ENCODE measurements at regions not wholly inside any gene's neighbourhood (a gene's known extent, or its start where the extent isn't known, plus 50 kb on each side); places are given as distances from the start of the nearest gene placed in this dataset.
"Not testable (repeated sequence)": the region's sequence is repeated elsewhere in the genome, so short reads cannot be mapped to it uniquely, and the experiment has no call there.

DNA sequence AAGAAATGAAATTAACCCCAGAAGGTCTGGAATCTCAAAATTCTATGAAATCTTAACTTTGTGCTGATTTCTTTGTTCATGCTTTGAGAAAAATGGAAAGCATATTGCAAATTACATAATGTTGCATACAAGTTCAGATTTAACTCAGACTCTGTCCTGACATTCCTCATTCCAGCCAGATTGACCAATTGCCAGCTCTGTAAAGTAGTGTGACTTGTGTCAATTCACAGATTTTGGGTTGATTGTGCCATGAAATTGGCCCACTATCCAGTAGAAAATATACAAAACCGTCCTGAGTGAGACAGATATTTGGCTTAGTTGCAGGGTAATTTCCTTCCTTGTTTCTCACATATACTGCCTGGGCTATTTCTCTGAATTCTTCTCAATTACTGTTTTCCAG, 1312.6 kb downstream of the ROBO1 start:
- DNase-seq: no peak

DNA sequence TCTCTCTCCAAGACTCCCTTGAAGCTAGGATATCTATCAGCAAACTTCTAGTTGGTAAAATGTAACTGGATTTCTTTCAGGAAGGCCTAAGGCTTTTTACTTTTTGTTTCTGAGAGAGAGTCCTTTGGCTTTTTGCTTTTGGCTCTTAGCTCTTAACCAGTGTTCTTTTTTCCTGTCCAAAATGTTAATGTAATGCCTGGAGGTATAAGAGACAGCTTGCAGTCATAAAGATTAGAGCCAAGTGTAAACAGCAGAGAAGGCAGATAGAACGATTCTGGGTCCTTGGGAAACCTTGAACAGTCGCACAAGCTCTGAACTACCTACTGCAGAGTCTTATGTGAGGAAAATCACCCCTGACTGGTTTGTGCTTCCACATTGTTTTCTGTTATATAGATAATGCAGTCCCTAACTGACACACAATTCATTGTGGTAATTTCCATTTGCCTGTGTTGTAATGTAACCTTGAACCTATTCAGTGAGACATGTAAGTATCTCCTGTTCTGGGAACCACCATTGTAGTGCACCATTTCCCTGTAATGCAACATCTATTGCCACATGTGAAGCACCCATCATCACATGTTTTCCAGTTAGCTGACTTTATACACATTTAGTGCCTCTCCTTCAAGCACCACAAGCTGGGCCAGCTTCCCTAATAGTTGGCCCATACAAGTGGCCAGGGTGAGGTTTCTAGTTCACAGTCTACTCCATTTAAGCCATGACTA, 1311.9 kb downstream of the ROBO1 start:
- no peak for DNase-seq

DNA sequence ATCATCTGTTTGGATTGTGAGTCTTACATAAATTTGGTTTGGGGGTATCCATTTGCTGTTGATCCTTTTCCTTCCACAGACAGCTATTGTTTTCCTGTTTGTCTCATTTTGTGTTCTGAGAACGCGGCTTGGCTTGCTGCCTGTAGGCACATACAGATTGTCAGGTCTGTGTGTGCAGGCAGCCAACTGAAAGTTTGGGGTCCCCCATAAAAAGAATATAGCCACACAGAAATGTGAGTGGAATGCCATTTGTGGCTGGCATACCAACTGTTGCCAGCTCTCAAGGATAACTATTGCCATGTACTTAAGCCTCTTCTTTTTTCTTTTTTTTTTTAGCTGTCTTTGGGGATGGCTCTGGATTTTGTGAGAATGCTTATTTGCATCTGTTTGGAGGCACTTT, 1308.0 kb downstream of the ROBO1 start:
- no peak for DNase-seq

DNA sequence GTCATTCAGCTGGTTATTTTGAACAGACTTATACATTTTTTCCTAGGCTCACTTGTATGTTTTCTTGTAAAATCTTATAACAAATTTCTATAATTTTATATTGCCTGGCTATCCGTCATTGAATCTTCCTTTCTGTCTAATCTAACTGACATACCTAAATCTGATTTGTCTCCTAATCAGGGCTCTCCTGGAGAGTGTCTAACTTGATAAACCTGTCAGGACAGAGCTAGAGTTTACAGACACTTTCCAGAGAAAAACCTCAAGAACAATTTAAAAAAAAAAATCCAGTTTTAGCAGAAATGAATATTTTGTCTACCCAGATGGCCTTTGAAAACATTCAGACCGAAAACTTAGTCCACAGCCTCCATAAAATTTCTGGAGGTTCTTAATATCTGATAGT, 1305.8 kb downstream of the ROBO1 start:
- no peak for DNase-seq

DNA sequence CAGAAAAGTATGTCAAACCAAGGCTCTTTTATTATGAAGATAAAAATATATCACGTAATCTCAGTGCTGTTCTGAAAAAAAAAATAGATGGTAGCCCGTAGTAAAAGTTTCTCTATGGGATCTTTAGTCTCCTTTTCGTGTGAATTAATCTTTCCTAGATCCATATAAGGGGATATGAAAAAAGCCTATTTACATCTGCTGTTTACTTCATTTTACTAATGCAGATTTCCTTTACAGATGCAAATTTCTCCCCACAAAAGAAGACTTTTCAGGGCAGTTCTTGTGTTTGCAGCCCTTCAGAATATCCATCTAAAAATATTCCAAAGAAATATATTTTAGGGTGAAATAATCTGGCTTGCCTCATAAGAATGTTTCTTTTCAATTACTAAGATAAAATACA, 1291.7 kb downstream of the ROBO1 start:
- DNase-seq: no peak

DNA sequence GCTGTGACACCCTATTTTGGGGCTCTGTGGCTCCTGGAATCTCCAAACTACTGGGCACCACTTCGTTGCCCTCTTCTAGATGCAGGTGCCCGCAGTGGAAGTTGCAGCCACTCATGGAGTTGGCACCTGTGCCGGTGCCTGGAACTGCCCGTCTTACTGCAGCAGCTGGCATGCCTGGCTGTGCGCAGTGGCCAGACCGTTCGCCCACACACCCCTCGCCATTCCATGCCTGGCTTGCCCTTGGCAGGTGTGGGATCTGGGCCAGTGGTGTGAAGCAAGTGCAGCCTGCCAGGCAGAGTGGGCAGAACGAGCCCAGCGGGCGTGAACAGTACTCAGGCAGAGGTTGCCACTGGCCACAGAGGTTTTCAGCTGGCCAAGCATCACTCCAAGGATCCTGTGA, 1286.7 kb downstream of the ROBO1 start:
- DNase-seq: no peak

DNA sequence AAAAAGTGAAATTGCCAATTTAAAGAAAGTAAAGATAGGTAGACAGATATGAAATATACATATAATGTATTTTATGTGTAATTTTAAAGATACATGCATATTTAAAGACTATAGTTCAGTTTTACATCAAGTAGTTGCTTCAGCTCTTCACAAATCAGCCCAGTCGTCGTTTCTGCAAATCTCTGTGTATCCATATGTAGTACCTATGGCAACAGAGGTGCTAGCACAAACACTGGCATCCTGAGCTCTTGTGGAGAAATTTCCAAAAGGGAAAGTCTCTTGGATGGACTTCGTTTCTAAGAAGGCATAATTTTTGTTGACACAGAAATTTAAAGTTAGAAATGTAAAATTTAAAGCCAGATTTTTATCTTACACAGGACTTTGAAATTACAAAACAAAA, 1284.7 kb downstream of the ROBO1 start:
- no peak for DNase-seq

DNA sequence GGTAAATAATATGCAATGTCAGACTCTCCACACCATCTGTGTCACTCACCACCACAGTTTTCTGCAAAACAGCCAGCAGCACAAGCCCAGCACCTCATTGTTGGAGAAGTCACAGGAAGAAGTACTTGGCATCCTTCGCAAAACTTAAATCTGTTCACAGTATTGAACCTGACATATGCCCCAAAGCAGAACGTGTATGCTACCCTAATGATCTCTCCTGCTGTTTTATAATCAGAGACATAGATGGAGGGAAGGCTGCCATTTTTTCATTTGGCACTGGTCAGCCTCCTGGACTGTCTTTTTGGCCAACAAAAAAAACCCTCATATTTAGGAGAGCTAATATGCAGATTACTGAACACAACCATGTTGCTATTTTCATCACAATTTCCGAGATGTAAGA, 1272.9 kb downstream of the ROBO1 start:
- DNase-seq: no peak

DNA sequence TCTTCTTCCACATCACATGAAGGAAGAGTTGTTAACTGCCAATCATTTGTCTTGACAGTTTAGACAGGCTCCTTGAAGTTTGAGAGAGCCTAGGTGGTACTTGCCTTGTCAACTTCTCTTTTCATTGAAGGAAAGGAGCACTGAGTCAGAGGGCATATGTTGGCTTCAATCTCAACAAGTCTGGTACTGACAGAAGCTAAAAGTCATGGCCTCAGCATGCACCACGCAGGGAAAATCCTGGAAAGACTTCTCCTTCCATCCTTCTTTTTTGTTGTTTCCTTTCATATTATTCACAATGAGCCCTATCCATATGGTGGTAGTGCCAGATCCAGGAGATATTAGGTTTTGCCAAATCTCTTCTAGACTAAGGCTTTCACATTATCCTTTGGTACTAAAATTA, 1272.5 kb downstream of the ROBO1 start:
- DNase-seq: no peak

DNA sequence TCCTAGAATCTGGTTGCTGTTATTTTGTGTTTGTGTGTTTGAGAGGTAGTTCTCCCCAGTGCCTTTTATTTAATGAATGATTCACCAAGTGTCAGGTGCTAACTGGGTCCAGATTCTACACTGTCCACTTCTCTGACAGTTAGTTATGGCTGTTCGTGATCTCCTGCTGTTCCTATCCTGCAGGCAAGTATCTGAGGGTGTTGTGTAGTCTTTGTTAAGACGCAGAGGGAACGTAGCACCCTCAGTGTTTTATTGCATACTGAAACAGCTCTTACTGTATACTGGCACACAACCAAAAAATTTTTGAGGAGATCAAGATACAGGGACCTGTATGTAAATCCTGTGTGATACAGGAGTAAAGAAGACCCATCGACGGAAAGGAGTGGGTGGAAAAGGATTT, 1271.3 kb downstream of the ROBO1 start:
- peak; percentile 34 for DNase-seq

DNA sequence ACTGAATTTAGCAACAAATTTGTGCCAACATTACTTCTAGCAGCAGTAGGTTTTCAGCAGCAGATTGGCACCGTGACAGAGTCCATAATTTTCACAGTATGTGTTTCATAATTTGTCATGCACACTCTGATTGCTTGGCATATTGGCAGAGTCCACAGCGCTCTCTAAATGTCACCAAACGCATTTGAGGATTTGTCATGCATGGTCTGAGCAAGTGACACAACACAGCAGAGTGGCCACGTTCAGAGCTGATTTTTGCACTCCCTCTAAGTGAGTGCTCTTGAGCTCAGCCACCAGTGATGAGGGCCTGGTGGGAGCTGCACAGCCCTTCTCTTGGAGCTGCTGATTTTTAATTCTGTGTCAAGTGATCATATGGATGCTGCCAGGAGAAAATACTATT, 1270.8 kb downstream of the ROBO1 start:
- peak; percentile 64 for DNase-seq

DNA sequence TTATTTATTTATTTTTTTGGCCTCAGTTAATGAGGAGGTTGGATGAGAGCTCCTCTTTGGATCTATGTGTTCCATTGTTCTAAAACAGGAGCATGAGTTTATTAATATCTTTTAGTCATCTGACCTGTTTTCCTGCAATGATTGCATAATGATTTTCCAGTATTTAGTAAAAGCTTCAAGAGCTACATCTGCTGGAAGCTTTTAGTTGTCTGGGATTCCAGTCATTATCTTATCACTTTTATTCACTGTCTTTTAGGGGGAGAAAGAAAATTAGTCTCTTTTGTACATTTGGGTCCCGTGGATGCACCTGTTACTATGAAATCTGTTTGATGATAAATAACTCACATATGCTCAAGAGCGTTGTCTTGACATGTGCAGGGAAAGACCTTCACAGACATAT, 1270.0 kb downstream of the ROBO1 start:
- DNase-seq: peak; percentile 15

DNA sequence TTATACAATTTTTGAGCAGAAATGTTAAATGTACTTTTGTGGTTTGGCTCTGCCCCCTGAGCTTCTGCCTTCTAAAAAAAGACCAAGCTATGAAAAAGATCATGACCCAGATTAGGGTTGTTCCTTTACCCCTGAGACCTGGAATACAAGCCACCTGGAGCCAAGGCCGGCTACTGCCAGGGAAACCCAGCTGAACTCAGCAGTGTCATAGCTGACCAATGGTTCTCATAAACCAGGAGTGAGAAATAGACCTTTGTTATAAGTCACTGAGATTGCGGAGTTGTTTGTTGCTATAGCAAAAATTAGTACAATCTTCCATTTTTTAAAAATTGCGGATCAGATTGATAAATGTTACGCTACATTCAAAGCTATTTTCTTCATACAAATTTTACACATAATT, 1261.7 kb downstream of the ROBO1 start:
- DNase-seq: no peak

DNA sequence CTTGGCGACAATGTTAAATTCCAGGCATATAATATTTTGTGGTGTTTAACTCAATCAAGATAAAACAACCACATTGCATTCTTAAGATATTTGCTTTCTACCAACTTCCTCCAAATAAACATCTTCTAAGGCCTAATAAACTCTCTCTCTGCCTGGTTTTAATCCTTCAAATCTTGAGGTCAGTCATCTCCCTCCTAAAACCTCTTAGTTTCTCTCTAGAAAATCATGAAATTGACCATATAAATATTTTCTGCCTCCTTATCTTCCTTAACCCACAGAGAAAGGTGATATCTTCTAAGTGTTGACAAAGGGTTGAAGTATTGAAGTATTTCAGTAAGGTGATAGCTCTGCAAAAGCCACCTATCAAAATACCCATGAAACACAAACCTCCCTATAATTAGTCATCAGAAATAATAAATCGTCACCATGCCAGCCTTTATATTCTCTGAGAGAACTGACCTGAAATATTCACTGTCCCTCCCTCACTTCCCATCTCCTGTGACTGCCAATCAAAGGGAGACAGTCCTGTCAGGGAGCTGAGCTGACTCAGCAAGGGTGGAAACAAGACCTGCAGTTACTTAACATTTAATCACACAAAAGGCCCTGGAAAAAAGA, 1261.1 kb downstream of the ROBO1 start:
- no peak for DNase-seq

DNA sequence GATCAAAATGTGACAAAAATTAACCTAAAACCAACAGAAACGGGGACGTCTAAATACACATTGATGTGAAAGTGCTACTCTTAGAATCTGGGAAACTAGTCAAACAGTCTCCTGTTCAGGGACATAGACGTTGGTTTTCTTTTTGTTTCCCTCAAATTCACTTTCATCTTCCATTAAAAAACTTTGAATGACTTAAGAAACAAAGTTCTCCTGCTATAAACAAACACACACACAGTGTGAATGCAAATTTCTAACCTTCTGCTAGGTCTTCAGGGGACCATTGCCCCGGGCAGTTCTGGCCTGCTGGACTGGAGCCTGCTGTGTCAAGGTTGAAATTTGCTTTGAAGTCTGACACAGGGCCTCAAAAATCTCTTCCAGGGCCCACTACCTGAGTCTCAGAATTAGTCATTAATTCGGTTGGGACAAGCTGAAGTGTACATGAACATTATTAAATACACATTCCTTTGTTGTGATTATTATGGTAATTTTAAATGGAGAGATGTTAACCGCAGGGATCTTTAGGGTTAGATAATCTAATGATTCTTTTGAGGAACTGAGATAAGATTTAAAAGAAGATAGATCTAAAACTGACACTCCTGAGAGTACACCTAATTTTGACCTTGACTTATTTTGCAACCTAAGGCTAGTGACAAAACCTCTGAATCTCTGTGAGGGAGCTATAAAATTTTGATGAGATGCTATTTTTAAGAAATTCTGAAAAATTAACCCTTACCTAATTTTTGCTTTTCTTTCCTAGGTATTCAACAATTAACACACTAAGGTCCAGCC, 1260.4 kb downstream of the ROBO1 start:
- no peak for DNase-seq

DNA sequence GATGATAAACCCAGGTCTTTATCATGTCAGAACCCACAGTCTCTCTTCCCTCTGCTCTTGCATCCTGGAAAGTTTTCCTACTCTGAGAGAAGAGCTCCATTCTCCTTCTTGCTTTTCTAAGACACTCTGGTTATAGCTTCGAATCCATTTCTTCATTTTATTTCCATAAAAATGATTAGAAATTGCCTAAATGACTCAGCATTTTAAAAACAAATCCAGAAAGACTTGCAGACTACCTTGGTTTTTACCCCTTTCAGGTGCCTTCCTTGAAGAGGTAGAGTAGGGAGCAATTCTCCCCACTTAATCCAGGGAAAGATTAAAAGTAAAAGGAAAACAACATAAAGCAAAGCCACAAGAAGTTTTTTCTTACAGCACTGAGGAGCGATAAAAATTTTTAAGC, 1256.0 kb downstream of the ROBO1 start:
- DNase-seq: no peak

DNA sequence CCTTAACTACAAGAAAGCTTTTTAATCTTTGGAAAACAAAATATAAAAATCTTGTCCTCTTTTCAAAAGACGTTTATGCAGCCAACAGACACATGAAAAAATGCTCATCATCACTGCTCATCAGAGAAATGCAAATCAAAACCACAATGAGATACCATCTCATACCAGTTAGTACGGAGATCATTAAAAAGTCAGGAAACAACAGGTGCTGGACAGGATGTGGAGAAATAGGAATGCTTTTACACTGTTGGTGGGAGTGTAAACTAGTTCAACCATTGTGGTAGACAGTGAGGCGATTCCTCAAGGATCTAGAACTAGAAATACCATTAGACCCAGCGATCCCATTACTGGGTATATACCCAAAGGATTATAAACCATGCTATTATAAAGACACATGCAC, 1255.0 kb downstream of the ROBO1 start:
- not testable (repeated sequence) for DNase-seq

DNA sequence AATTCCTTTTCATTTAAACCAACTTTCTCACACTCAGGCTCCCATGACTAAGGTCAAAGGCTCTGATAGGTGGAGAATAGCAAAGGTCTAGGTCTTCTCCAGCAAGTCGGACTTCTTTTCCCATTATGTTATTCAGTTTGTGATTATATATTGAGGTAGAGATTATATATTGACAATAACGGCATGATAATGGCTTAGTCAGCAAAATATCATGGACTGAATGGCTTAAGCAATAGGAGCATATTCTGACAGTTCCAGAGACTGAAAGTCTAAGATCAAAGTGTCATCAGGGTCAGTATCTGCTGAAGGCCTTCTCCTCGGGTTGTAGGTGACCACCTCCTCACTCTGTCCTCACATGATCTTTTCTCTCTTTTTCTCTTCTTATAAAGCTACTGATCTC, 1251.4 kb downstream of the ROBO1 start:
- no peak for DNase-seq

DNA sequence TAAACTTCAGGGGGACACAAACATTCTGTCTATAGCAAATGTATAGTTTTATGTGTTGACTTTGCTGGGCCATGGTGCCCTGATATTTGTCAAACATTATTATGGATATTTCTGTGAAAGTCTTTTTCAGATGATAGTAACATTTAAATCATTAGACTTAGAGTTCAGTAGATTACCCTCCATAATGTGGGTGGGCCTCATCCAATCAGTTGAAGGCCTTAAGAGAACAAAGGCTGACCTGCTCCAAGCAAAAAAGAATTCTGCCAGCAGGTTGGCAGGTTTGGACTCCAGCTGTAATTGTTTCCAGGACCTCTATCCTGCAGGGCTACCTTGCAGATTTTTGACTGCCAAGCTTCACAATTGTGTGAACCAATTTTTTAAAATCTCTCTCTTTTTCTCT, 1250.9 kb downstream of the ROBO1 start:
- no peak for DNase-seq

DNA sequence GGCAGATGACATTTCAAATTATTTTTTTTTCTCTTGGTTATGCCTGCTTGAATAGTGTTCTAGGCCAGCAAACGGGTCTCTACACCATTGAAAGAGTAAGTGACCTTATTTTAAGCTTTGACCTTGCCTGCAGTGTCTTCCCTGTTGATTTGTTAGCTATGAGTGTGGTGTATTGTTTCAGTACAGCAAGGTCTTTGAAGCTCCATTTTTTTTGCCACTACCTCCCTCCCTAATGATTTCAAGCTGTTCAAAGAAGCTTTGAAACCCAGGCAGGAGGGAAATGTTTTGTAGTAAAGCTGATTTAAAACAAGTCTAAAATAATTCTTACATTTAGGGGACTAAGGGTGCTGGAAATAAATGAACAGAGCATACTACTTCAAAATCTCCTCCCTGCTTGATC, 1249.8 kb downstream of the ROBO1 start:
- DNase-seq: no peak

DNA sequence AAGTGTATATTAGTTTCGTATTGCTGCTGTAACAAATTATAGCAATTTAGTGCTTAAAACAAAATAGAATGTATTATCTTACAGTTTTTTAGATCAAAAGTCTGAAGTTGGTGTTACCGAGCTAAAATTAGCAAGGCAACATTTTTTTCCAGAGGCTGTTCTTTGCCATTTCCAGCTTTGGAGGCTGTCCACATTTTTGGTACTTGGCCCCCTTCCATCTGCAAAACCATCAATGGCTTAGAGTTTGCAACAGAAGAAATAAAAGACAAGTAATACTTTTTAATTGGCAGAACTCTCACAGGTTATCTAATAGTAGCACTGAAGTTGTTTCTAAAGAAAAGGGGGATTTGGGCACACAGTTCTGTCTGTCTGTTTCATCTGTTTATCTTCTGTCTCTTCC, 1248.5 kb downstream of the ROBO1 start:
- no peak for DNase-seq

DNA sequence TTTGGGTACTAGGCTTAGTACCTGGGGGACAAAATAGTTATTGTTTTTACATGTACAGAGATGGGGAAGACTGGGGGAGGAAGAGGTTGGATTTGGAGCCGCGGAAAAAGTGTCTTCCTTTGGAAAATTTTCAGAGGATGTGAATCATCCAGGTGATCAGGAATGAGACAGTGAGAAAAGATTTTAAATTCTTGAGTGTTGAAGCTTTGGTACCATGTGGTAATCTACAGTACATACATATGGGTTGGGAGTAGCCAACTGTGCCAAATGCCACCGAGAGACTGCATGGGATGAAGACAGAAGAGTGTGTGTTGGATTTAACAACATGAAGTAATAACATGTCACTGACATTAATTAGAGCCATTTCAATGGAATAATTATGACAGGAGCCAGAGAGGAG, 1238.2 kb downstream of the ROBO1 start:
- no peak for DNase-seq

DNA sequence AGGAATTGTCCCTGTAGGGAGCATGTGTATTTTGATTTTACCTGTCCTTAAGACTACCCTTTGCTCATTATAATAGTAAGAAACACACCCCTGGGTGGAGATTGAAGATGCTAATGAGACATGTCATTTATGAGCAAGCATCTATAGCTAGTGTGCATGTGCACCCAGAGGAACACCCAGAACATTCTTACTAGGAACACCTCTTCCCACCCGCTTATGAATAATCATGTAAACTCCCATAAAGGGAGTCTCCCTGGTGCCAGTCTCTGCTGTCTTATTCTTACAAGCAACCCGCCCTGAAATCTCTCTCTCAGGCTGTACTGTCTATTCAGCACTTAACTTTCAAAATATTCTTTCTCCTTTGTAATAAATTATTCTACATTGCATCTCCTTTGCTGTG, 1227.3 kb downstream of the ROBO1 start:
- DNase-seq: no peak

DNA sequence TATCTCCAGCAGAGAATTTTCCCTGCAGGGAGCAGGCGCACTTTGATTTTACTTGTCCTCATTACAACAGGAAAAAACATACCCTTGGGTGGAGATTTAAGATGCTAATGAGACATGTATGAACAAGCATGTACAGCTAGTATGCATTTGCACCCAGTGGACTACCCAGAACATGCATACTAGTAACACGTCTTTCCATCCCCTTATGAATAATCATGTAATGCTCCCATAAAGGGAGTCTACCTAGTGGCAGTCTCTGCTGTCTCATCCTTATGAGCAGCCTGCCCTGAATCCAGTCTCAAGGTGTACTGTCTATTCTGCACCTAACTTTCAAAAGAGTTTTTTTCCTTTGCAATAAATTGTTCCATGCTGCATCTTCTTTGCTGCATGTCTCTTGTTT, 1222.0 kb downstream of the ROBO1 start:
- no peak for DNase-seq

Data from NCI-H1105 (cell line).